B cell (primary cell): ENCODE measurements at regions not wholly inside any gene's neighbourhood (a gene's known extent, or its start where the extent isn't known, plus 50 kb on each side); places are given as distances from the start of the nearest gene placed in this dataset.

Source experiments
- ATAC-seq: fragments of 200-7000 bp; cut with Tn5 transposase; one replicate; pipeline ENCODE4 v1.10.0; 2021; ENCODE audit warnings: low read depth, mild to moderate bottlenecking, moderate number of reproducible peaks, moderate library complexity
- CTCF ChIA-PET: fragments of 350-600 bp; sonication (Branson Sonifier 250); formaldehyde crosslinking; loops from one replicate; lab custom pipeline; 2021; ENCODE audit warnings: antibody characterized with exemption, inconsistent platforms; lab: Charles Lee
- POLR2A ChIA-PET: fragments of 350-600 bp; sonication (Branson Sonifier 250); formaldehyde crosslinking; loops from one replicate; lab custom pipeline; 2021; ENCODE audit warnings: antibody characterized with exemption; lab: Charles Lee
- DNase-seq: peaks from one replicate; pipeline ENCODE4 v3.0.0; 2013
- H2AFZ ChIP-seq: 2 replicates; pipeline ENCODE4 v1.6.1; 2012; ENCODE audit warnings: mild to moderate bottlenecking, low read depth, low read length; ENCODE audit not compliant: insufficient read depth, poor library complexity, severe bottlenecking
- H3K27ac ChIP-seq, 2 donors: 1 replicate in 1 of 2; 2 replicates in 1 of 2; pipeline ENCODE4 v1.5.1; 2012 to 2013; ENCODE audit warnings: low read length in 2 of 2, mild to moderate bottlenecking in 2 of 2, moderate library complexity in 1 of 2
- H3K27me3 ChIP-seq, 4 experiments: fragments of 200-600 bp in 1 of 4; sonication (generic) in 1 of 4; replicated peaks in 1 of 4; 1 replicate in 2 of 4; 2 replicates in 2 of 4; pipeline versions ENCODE4 v1.6.1 to v1.7.0; 2013 to 2016; ENCODE audit warnings: low read length in 3 of 4, mild to moderate bottlenecking in 2 of 4, mixed read lengths in 1 of 4, moderate library complexity in 1 of 4; ENCODE audit not compliant: insufficient read depth in 4 of 4, control insufficient read depth in 3 of 4; ENCODE audit errors: control extremely low read depth in 1 of 4
- H3K36me3 ChIP-seq, 2 experiments: replicated peaks in 1 of 2; 1 replicate in 1 of 2; 2 replicates in 1 of 2; pipeline versions ENCODE4 v1.6.1 to v1.7.1; 2013; ENCODE audit warnings: low read length in 1 of 2; ENCODE audit not compliant: insufficient read depth in 2 of 2, control insufficient read depth in 1 of 2; ENCODE audit errors: control extremely low read depth in 1 of 2, extremely low read depth in 1 of 2
- H3K4me1 ChIP-seq, 2 donors: fragments of 200-600 bp in 1 of 2; sonication (generic) in 1 of 2; 1 replicate in 1 of 2; 2 replicates in 1 of 2; pipeline versions ENCODE4 v1.5.1 to v1.6.1; 2013 to 2017; ENCODE audit warnings: low read length in 2 of 2; ENCODE audit not compliant: control insufficient read depth in 2 of 2, insufficient read depth in 2 of 2
- H3K4me2 ChIP-seq: replicated peaks from 2 replicates; pipeline ENCODE3; 2012; ENCODE audit warnings: mild to moderate bottlenecking, low read depth, low read length; ENCODE audit not compliant: poor library complexity, severe bottlenecking
- H3K4me3 ChIP-seq, 5 experiments: fragments of 200-600 bp in 1 of 5; sonication (generic) in 1 of 5; 1 replicate in 3 of 5; 2 replicates in 2 of 5; pipeline versions ENCODE4 v1.5.1 to v1.7.0; 2011 to 2016; ENCODE audit warnings: low read length in 4 of 5, mild to moderate bottlenecking in 4 of 5, low read depth in 2 of 5, control low read depth in 1 of 5, moderate library complexity in 1 of 5; ENCODE audit not compliant: insufficient read depth in 1 of 5; ENCODE audit errors: control extremely low read depth in 1 of 5, extremely low read depth in 1 of 5
- H3K79me2 ChIP-seq: fragments of 200-600 bp; sonication (generic); one replicate; pipeline ENCODE4 v1.6.0; 2016; ENCODE audit warnings: low read length; ENCODE audit not compliant: control insufficient read depth, insufficient read depth
- H3K9ac ChIP-seq: fragments of 200-600 bp; sonication (generic); 2 replicates; pipeline ENCODE4 v1.6.1; 2017; ENCODE audit warnings: mild to moderate bottlenecking, low read length, moderate library complexity
- H3K9me3 ChIP-seq, 3 donors: one replicate each; pipeline versions ENCODE4 v1.6.1 to v1.7.1; 2013; ENCODE audit warnings: low read length in 2 of 3; ENCODE audit not compliant: control insufficient read depth in 2 of 3, insufficient read depth in 1 of 3; ENCODE audit errors: control extremely low read depth in 1 of 3
- H4K20me1 ChIP-seq: 2 replicates; pipeline ENCODE4 v1.6.0; 2012; ENCODE audit warnings: mild to moderate bottlenecking, low read length; ENCODE audit not compliant: insufficient read depth, control insufficient read depth, poor library complexity, severe bottlenecking
- H3K27ac Mint-ChIP-seq: one replicate; pipeline ENCODE4 v1.8.0; 2021; ENCODE audit warnings: mixed read lengths
- H3K27me3 Mint-ChIP-seq: one replicate; pipeline ENCODE4 v1.8.0; 2021; ENCODE audit warnings: mixed read lengths
- H3K4me1 Mint-ChIP-seq: one replicate; pipeline ENCODE4 v1.8.0; 2021; ENCODE audit warnings: mixed read lengths
- H3K4me3 Mint-ChIP-seq: one replicate; pipeline ENCODE4 v1.8.0; 2021; ENCODE audit warnings: mixed read lengths
- H3K9me3 Mint-ChIP-seq: one replicate; pipeline ENCODE4 v1.8.0; 2022; ENCODE audit warnings: mixed read lengths; ENCODE audit not compliant: insufficient read depth
- CTCF ChIP-seq: fragments of 200-600 bp; IDR thresholded peaks from one replicate; pipeline ENCODE4 v1.8.0; 2022; ENCODE audit warnings: antibody characterized with exemption, mild to moderate bottlenecking
- EZH2 ChIP-seq: IDR thresholded peaks from 2 replicates; pipeline ENCODE4 v1.6.1; 2012; ENCODE audit warnings: borderline replicate concordance, low read depth, mild to moderate bottlenecking, moderate library complexity, low read length; ENCODE audit not compliant: insufficient read depth, poor library complexity, severe bottlenecking
- WGBS: methylation state at CpG from one replicate; pipeline ENCODE4 v1.1.5; 2013; ENCODE audit warnings: missing lambda C conversion rate; ENCODE audit not compliant: insufficient coverage; 5-methylcytosine and 5-hydroxymethylcytosine counted together
- intact Hi-C: fragments of 100-400 bp; cut with micrococcal nuclease; formaldehyde crosslinking; loops from one replicate; pipeline ENCODE4 v1.10.0; 2022

GRCh38 chr19:28939236-28939635 is 273.7 kb downstream of the UQCRFS1 start:
- DNase-seq = no peak
- Histone ChIP-seq H3K4me2 (no peak overlapping the region), H3K4me1 (no peaks in the 10 kb centered on the region), H3K79me2 (no peaks in the 10 kb centered on the region), H3K36me3 (no peaks in the 10 kb centered on the region), H3K4me3 (no peak overlapping the region), H3K9ac (no peak overlapping the region), H3K27ac (no peak overlapping the region), H2AFZ (no peak overlapping the region), H4K20me1 (no peaks in the 10 kb centered on the region), H3K27me3 (no peaks in the 10 kb centered on the region), H3K9me3 (peaks cover 0 to 17% (median 0%) of the 10 kb centered on the region in 3 donors)
- TF ChIP-seq CTCF (no peak), EZH2 (no peak)
- POLR2A ChIA-PET = no interaction called here
- Mint-ChIP-seq H3K27me3 (no peaks in the 10 kb centered on the region), H3K27ac (no peak overlapping the region), H3K9me3 (peaks cover 2% of the 10 kb centered on the region), H3K4me3 (no peak overlapping the region), H3K4me1 (no peaks in the 10 kb centered on the region)
- no peak for ATAC-seq
- CTCF ChIA-PET = no interaction called here
- intact Hi-C loops = no loop called here

- Histone ChIP-seq H3K27ac (no peak overlapping the region), H2AFZ (no peak overlapping the region), H3K27me3 (no peaks in the 10 kb centered on the region), H3K9me3 (peaks cover 0 to 18% (median 0%) of the 10 kb centered on the region in 3 donors), H3K9ac (no peak overlapping the region), H4K20me1 (no peaks in the 10 kb centered on the region), H3K4me1 (no peaks in the 10 kb centered on the region), H3K79me2 (no peaks in the 10 kb centered on the region), H3K4me2 (no peak overlapping the region), H3K36me3 (no peaks in the 10 kb centered on the region), H3K4me3 (no peak overlapping the region)
- no peak for ATAC-seq
- POLR2A ChIA-PET = no interaction called here
- H3K27ac Mint-ChIP-seq = no peak overlapping the region
- intact Hi-C loops = no loop called here
- no peaks in the 10 kb centered on the region for H3K27me3 Mint-ChIP-seq
- WGBS = no CpG with 5 or more reads among the region's 1 CpG
- peaks cover 2% of the 10 kb centered on the region for H3K9me3 Mint-ChIP-seq
- H3K4me1 Mint-ChIP-seq = no peaks in the 10 kb centered on the region
- DNase-seq = no peak
- CTCF ChIA-PET = no interaction called here
- TF ChIP-seq EZH2 (no peak), CTCF (no peak)
- no peak overlapping the region for H3K4me3 Mint-ChIP-seq
Observed at GRCh38 chr19:28936001-28936400, 276.9 kb downstream of the UQCRFS1 start.
